SJCRH30 (cell line): ENCODE measurements at regions not wholly inside any gene's neighbourhood (a gene's known extent, or its start where the extent isn't known, plus 50 kb on each side); places are given as distances from the start of the nearest gene placed in this dataset.

ENCODE experiments used
- DNase-seq, 2 experiments: peaks; one replicate each; pipeline ENCODE4 v3.0.0-alpha.2; 2015 to 2020
- H3K27ac ChIP-seq: fragments of 250-450 bp; sonication (Bioruptor Pico); 2 replicates; pipeline ENCODE4 v1.5.1; 2020; ENCODE audit warnings: mild to moderate bottlenecking, moderate library complexity
- H3K27me3 ChIP-seq: fragments of 250-450 bp; sonication (Bioruptor Pico); 2 replicates; pipeline ENCODE4 v1.5.1; 2020; ENCODE audit warnings: mild to moderate bottlenecking, moderate library complexity
- H3K36me3 ChIP-seq: fragments of 250-450 bp; sonication (Bioruptor Pico); 2 replicates; pipeline ENCODE4 v1.5.1; 2020; ENCODE audit warnings: mild to moderate bottlenecking, moderate library complexity
- H3K4me1 ChIP-seq: fragments of 250-450 bp; sonication (Bioruptor Pico); 2 replicates; pipeline ENCODE4 v1.5.1; 2020; ENCODE audit warnings: mild to moderate bottlenecking, moderate library complexity
- H3K4me3 ChIP-seq: fragments of 250-450 bp; sonication (Bioruptor Pico); 2 replicates; pipeline ENCODE4 v1.5.1; 2020; ENCODE audit warnings: mild to moderate bottlenecking, moderate library complexity
- H3K9me3 ChIP-seq: fragments of 250-450 bp; sonication (Bioruptor Pico); replicated peaks from 2 replicates; pipeline ENCODE4 v1.5.1; 2020; ENCODE audit warnings: mild to moderate bottlenecking, moderate library complexity

DNA sequence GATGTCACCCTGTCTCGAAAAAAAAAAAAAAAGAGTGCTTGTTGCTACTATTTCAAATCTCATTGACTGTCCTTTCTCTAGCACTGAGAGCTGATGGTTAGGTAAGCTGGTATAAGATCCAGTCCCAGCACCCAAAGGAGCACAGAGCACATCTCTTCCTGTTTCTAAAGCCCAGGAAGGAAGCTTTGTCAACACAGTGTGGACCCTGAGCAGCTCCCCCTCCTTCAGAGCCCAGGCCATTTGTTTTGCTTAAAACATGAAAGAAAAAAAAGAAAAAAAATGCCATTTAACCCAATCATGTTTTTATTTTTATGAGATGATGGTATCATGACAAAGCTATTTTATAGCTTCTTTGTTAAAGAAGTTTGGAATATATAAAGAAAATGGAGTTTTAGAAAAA, 184.1 kb upstream of the DUSP10 start:
- Histone ChIP-seq H3K27ac (no peak overlapping the region), H3K27me3 (0 out of 2 replicates have a peak, but pooled peaks cover 3% of the 10 kb centered on the region), H3K9me3 (0 out of 2 replicates have a peak, but pooled peaks cover 3% of the 10 kb centered on the region), H3K4me1 (no peaks in the 10 kb centered on the region; the same call in 1 of the 2 replicates), H3K36me3 (no peaks in the 10 kb centered on the region), H3K4me3 (no peak overlapping the region)
- DNase-seq, result no peak

DNA sequence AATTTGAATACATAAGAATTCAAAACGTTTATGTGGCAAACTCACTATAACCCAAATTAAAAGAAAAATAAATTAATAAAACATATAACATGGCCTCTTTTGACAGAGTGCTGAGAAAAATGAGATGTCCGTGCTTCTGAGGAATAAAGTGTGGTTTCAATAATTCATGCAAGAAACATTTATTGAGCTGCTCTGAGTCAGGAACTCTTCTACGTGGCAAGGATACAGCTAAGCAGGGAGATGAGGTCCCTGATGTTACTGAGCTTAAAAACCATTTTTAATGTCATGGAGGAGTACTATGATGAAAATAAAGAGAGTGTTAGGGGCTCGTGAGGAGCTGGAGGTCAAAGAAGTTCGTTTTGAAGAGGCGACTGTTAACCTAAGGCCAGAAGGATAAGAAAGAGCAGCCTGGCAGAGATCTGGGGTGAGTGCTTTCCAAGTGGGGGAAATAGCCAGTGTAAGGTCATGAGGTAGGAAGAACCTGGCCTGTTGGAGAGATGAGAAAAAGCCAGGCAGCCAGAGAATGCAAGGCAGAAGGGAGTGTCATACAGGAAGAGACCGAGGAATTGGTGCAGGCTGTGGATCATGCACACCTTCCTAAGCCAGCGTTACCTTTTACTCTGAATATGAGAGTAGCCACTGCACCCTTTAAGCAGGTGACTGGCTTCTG, 182.2 kb upstream of the DUSP10 start:
- 0 out of 2 replicates have a peak, but pooled peaks cover 3% of the 10 kb centered on the region for H3K27me3 ChIP-seq
- no peak for DNase-seq
- no peak overlapping the region for H3K27ac ChIP-seq
- 0 out of 2 replicates have a peak, but pooled peaks cover 3% of the 10 kb centered on the region for H3K9me3 ChIP-seq
- no peaks in the 10 kb centered on the region for H3K4me1 ChIP-seq
- H3K36me3 ChIP-seq, result no peaks in the 10 kb centered on the region
- H3K4me3 ChIP-seq, result no peak overlapping the region

GRCh38 chr1:221921936-221922335, 180.0 kb upstream of the DUSP10 start:
- Histone ChIP-seq H3K27ac (no peak overlapping the region), H3K27me3 (0 out of 2 replicates have a peak, but pooled peaks cover 3% of the 10 kb centered on the region), H3K4me1 (no peaks in the 10 kb centered on the region), H3K4me3 (no peak overlapping the region), H3K36me3 (no peaks in the 10 kb centered on the region), H3K9me3 (0 out of 2 replicates have a peak, but pooled peaks cover 3% of the 10 kb centered on the region)
- DNase-seq, result no peak

DNA sequence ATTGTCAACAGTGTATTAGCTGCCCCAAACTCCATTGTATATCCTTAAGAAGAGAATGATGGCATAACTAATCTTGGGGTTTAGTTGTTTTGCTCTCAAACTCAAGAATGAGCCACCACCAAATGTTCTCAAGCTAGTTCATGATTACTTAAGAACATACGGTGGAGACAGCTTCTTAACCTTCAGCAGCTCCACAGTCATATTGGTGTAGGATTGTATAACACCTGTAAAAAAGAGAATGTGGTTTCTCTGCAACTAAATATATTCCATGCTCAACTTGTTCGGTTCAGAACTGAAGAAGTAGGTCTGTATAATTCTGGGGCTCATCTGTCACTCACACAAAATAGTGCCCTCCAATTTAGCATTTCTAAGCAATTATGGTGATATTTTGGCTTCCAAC, 177.9 kb upstream of the DUSP10 start:
- DNase-seq, result no peak
- Histone ChIP-seq H3K36me3 (no peaks in the 10 kb centered on the region), H3K27me3 (no peaks in the 10 kb centered on the region), H3K4me3 (no peak overlapping the region), H3K4me1 (no peaks in the 10 kb centered on the region), H3K9me3 (0 out of 2 replicates have a peak, but pooled peaks cover 3% of the 10 kb centered on the region), H3K27ac (no peak overlapping the region)

GRCh38 chr1:221919341-221919740, 177.5 kb upstream of the DUSP10 start:
- DNase-seq, result no peak
- H3K27me3 ChIP-seq, result no peaks in the 10 kb centered on the region

DNA sequence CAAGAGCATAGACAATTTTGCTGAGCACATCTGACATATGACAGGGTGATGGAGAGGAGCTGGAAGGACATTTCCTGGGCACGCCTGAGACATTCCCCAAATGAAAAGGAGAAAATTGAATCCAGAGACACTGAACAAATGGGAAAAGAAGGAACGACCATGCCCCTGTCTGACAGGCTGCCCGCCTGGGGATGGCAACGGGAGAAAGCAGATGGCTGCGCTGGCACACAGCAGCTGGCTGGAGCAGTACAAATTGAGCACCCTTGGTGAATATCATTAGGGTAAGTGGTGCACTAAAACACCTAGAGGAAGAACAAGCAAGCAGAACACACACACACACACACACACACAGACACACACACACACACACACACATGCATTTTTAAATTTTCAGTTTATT, 174.3 kb upstream of the DUSP10 start:
- Histone ChIP-seq H3K4me3 (no peak overlapping the region), H3K36me3 (no peaks in the 10 kb centered on the region), H3K27ac (no peak overlapping the region), H3K9me3 (no peaks in the 10 kb centered on the region), H3K27me3 (no peaks in the 10 kb centered on the region; the same call in 1 of the 2 replicates), H3K4me1 (no peaks in the 10 kb centered on the region)
- no peak for DNase-seq

More at GRCh38 chr1:221919341-221919740, 177.5 kb upstream of the DUSP10 start:
- Histone ChIP-seq H3K27ac (no peak overlapping the region), H3K9me3 (0 out of 2 replicates have a peak, but pooled peaks cover 3% of the 10 kb centered on the region), H3K4me3 (no peak overlapping the region), H3K4me1 (no peaks in the 10 kb centered on the region), H3K36me3 (no peaks in the 10 kb centered on the region)

GRCh38 chr1:221915764-221916163, 173.9 kb upstream of the DUSP10 start:
- H3K4me1 ChIP-seq, result no peaks in the 10 kb centered on the region
- H3K27ac ChIP-seq, result no peak overlapping the region
- no peak for DNase-seq
- H3K27me3 ChIP-seq, result no peaks in the 10 kb centered on the region; the same call in 1 of the 2 replicates
- no peaks in the 10 kb centered on the region for H3K36me3 ChIP-seq
- no peak overlapping the region for H3K4me3 ChIP-seq
- H3K9me3 ChIP-seq, result no peaks in the 10 kb centered on the region

DNA sequence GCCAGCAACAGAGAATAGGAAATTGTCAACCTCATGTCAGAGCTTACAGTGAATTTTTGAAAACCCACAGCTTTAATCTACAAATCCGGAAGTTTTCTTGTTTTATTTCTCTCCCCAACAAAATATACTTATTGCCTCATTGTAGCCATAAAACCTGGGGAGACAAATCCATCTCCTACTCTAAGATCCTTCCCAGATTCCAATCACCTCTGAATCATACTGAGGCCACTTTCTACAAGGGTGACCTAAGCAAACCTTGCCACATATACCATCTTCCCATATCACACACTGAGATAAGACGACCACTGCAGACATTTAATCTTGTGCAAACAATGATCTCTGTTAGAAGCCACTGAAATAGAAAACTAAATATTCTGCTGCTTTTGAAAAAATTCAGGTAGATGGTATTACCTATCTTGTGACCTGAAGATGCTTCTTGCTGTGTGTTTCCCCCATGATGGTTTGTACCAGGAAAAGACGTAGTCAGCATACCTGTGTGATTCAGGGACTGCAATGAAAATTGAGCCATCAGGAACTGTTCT, 171.5 kb upstream of the DUSP10 start:
- DNase-seq, result no peak
- Histone ChIP-seq H3K4me1 (no peaks in the 10 kb centered on the region), H3K27me3 (peaks cover under 1% of the 10 kb centered on the region), H3K27ac (no peak overlapping the region), H3K4me3 (no peak overlapping the region), H3K36me3 (no peaks in the 10 kb centered on the region), H3K9me3 (no peaks in the 10 kb centered on the region)

GRCh38 chr1:221912230-221912629, 170.3 kb upstream of the DUSP10 start:
- H3K9me3 ChIP-seq, result no peaks in the 10 kb centered on the region
- no peak for DNase-seq
- H3K36me3 ChIP-seq, result no peaks in the 10 kb centered on the region
- peaks cover 3% of the 10 kb centered on the region for H3K27me3 ChIP-seq
- H3K4me3 ChIP-seq, result no peak overlapping the region
- no peak overlapping the region for H3K27ac ChIP-seq
- H3K4me1 ChIP-seq, result no peaks in the 10 kb centered on the region

- no peak overlapping the region for H3K4me3 ChIP-seq
- H3K9me3 ChIP-seq, result no peaks in the 10 kb centered on the region
- no peaks in the 10 kb centered on the region for H3K4me1 ChIP-seq
Observed at GRCh38 chr1:221911714-221912113, 169.8 kb upstream of the DUSP10 start.

GRCh38 chr1:221910222-221910621, 168.3 kb upstream of the DUSP10 start:
- DNase-seq, result no peak
- no peak overlapping the region for H3K27ac ChIP-seq
- no peaks in the 10 kb centered on the region for H3K4me1 ChIP-seq
- H3K36me3 ChIP-seq, result no peaks in the 10 kb centered on the region
- H3K9me3 ChIP-seq, result no peaks in the 10 kb centered on the region
- H3K27me3 ChIP-seq, result peaks cover 3% of the 10 kb centered on the region
- H3K4me3 ChIP-seq, result no peak overlapping the region

More at GRCh38 chr1:221911714-221912113, 169.8 kb upstream of the DUSP10 start:
- DNase-seq, result no peak
- Histone ChIP-seq H3K27me3 (peaks cover 3% of the 10 kb centered on the region), H3K36me3 (no peaks in the 10 kb centered on the region), H3K27ac (no peak overlapping the region)

DNA sequence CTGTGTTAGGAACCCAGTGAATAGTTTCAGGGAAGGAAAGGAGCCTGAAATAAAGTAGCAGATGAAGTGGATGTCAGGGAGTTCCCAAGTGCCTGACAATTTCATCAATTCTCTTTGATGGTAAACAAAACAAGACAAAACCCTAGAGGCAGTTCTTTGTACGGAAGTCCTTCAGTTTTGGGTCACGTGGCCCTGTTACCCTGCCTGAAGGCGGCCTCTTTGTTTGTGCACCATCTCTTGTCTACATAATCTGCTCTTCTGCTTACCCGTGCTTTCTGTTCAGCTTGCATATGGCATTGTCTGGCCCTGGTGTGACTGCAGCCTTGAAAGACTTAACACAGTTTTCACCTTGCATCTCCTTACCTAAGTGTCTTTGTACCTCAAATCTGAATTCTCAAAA, 166.7 kb upstream of the DUSP10 start:
- Histone ChIP-seq H3K27ac (no peak overlapping the region), H3K36me3 (no peaks in the 10 kb centered on the region), H3K4me3 (no peak overlapping the region), H3K27me3 (peaks cover 3% of the 10 kb centered on the region), H3K4me1 (no peaks in the 10 kb centered on the region), H3K9me3 (no peaks in the 10 kb centered on the region)
- no peak for DNase-seq

DNA sequence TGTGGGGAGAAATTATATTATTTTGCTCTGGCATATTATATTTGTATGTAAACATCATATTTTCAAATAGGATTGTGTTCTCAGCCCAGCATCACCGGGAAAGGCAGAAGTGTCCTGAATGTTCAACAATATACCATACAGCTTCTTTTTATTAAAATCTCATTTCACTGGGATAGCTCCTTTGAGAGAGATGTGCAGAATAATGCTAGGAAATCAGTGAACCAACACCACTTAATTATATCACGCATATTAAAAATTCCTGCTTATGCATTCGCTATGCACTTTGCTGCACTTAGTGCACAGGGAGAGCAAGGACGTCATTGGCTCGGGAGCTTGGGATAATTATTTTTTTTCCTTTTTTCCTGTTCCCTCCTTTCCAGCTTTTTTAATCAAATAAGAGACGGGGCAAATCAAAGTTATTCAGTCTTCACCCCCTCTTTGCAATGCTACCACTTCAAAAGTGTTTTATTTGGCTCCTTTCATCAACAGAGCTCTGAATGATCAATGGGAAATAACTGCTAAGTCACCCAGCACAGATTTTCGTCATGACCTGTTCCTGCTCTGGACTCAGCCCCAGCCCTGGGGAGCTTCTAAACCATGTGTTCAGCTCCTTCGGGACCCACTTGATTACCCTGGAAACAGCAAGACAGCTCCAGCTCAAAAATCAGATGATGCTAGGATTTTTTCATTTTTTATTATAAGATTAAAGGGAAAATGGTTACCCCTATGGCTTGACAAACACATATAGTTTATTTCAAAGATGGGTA, 165.5 kb upstream of the DUSP10 start:
- no peaks in the 10 kb centered on the region for H3K36me3 ChIP-seq
- no peaks in the 10 kb centered on the region for H3K9me3 ChIP-seq
- no peak overlapping the region for H3K4me3 ChIP-seq
- no peak for DNase-seq
- H3K27ac ChIP-seq, result no peak overlapping the region
- no peaks in the 10 kb centered on the region for H3K4me1 ChIP-seq
- peaks cover 3% of the 10 kb centered on the region for H3K27me3 ChIP-seq

DNA sequence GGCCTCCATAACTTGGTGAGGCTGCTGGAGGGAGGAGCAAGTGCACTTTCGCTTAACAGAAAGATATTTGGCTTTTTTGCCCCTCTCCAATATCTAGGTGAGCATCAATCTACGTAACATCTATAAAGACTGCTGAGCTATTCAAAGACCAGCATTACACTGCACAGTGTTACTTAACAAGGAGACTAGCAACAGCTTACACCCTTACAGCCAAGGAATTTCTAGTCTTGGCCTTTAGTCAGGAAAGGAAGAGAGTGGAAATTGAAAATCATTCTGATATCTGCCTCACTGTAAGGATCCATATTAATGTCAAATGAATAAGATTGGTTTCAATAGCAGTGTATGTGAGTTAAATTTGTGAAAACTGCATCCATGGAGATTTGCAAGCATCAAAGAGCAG, 163.9 kb upstream of the DUSP10 start:
- Histone ChIP-seq H3K4me1 (no peaks in the 10 kb centered on the region), H3K27me3 (peaks cover 3% of the 10 kb centered on the region; the same call in 1 of the 2 replicates), H3K36me3 (no peaks in the 10 kb centered on the region), H3K4me3 (no peak overlapping the region), H3K27ac (no peak overlapping the region), H3K9me3 (no peaks in the 10 kb centered on the region)
- no peak for DNase-seq

GRCh38 chr1:221904319-221904718, 162.4 kb upstream of the DUSP10 start:
- Histone ChIP-seq H3K27me3 (peaks cover 3% of the 10 kb centered on the region; the same call in 1 of the 2 replicates), H3K9me3 (no peaks in the 10 kb centered on the region), H3K27ac (no peak overlapping the region), H3K36me3 (no peaks in the 10 kb centered on the region), H3K4me1 (no peaks in the 10 kb centered on the region), H3K4me3 (no peak overlapping the region)
- DNase-seq, result no peak
